OCI-LY3 (cell line): ENCODE measurements at regions not wholly inside any gene's neighbourhood (a gene's known extent, or its start where the extent isn't known, plus 50 kb on each side); places are given as distances from the start of the nearest gene placed in this dataset.
A peak's percentile ranks its signal among the peaks of the same experiment; 100 is the strongest.

ENCODE experiments used
- CTCF ChIP-seq: fragments of 200-600, 300-600 bp; sonication (generic); IDR thresholded peaks from 2 replicates; pipeline ENCODE4 v1.5.1; 2014; ENCODE audit warnings: antibody characterized with exemption, low read length, low read depth
- EZH2phosphoT487 ChIP-seq: fragments of 200-600 bp; shearing (Covaris generic); IDR thresholded peaks from 2 replicates; pipeline ENCODE4 v1.6.1; 2018; ENCODE audit warnings: antibody characterized with exemption, mixed run types, low read depth

- TF ChIP-seq CTCF (0 out of 2 replicates have a peak, but pooled peaks have one; percentile 8), EZH2phosphoT487 (no peak)
Measured at GRCh38 chr11:81377418-81377817, 1356.2 kb downstream of the FAM181B start.
